K562 (cell line): ENCODE measurements at regions not wholly inside any gene's neighbourhood (a gene's known extent, or its start where the extent isn't known, plus 50 kb on each side); places are given as distances from the start of the nearest gene placed in this dataset.

Experiments used
- CBFB ChIP-seq: sonication (generic); formaldehyde crosslinking; IDR thresholded peaks from 2 replicates; pipeline ENCODE4 v1.4.0; 2020; ENCODE audit warnings: mild to moderate bottlenecking, missing genetic modification reagents
- CEBPB ChIP-seq: fragments of 450-650 bp; IDR thresholded peaks from 2 replicates; pipeline ENCODE4 v1.6.1; 2016; ENCODE audit warnings: missing genetic modification characterization, missing compliant biosample characterization
- ETV5 ChIP-seq: sonication (generic); formaldehyde crosslinking; IDR thresholded peaks from 2 replicates; pipeline ENCODE4 v1.4.0; 2020; ENCODE audit warnings: low read depth, mild to moderate bottlenecking, missing genetic modification reagents
- FOXA1 ChIP-seq: fragments of 450-650 bp; IDR thresholded peaks from 2 replicates; pipeline ENCODE4 v1.6.1; 2016; ENCODE audit warnings: mild to moderate bottlenecking, borderline replicate concordance
- FOXJ2 ChIP-seq: fragments of 200-800 bp; sonication (Bioruptor generic); IDR thresholded peaks from 2 replicates; pipeline ENCODE4 v1.6.1; 2016; ENCODE audit warnings: missing genetic modification characterization, missing compliant biosample characterization
- FOXP4 ChIP-seq: sonication (generic); formaldehyde crosslinking; IDR thresholded peaks from 2 replicates; pipeline ENCODE4 v1.8.0; 2022; ENCODE audit warnings: mild to moderate bottlenecking, missing genetic modification reagents, borderline replicate concordance
- RBM17 ChIP-seq: fragments of 200-400 bp; formaldehyde crosslinking; IDR thresholded peaks from 2 replicates; pipeline ENCODE4 v1.6.1; 2017; ENCODE audit warnings: low read depth, mild to moderate bottlenecking, low read length, borderline replicate concordance
- SIRT6 ChIP-seq: IDR thresholded peaks from one replicate; pipeline ENCODE4 v1.6.1; 2012; ENCODE audit warnings: low read depth, mild to moderate bottlenecking, control low read depth, inconsistent platforms, low read length, moderate library complexity
- SMARCC2 ChIP-seq: fragments of 450-650 bp; IDR thresholded peaks from 2 replicates; pipeline ENCODE4 v1.6.1; 2017; ENCODE audit warnings: antibody characterized with exemption, moderate library complexity, mild to moderate bottlenecking, low read depth
- ZBTB5 ChIP-seq: fragments of 450-650 bp; IDR thresholded peaks from 2 replicates; pipeline ENCODE4 v1.6.1; 2017; ENCODE audit warnings: antibody characterized with exemption
- ZBTB7A ChIP-seq: IDR thresholded peaks from 2 replicates; pipeline ENCODE4 v1.6.1; 2011; ENCODE audit warnings: low read depth, mild to moderate bottlenecking, low read length, moderate library complexity, borderline replicate concordance; ENCODE audit not compliant: control insufficient read depth

DNA sequence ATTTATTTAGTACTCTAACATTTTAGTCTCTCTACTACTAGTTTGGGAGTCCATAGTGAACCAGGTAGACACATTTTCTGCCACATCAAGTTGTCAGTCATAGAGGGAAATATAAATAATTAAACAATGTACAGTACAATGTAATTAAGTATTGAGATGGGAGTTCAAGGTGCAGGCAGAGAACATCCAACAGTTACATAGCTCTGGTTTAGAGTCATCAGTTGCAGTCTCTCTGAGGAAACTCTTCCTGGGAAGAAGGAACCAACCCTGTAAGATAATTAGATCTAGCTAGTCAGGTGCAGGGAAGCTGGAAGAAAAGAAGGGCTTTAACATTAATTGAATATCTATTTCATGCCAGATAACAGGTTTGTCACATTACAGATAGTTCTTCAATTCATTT, 457.9 kb upstream of the DYNLRB2 start (continued):
- TF ChIP-seq SMARCC2 (no peak), RBM17 (no peak), FOXJ2 (tag) (no peak), FOXP4 (CRISPR knock-in tag) (no peak), ETV5 (CRISPR knock-in tag) (no peak), SIRT6 (no peak), ZBTB7A (no peak), ZBTB5 (no peak), FOXA1 (no peak), CEBPB (tag) (no peak), CBFB (no peak)
